ENCODE measurements at regions not wholly inside any gene's neighbourhood (a gene's known extent, or its start where the extent isn't known, plus 50 kb on each side); places are given as distances from the start of the nearest gene placed in this dataset.
A peak's percentile ranks its signal among the peaks of the same experiment; 100 is the strongest.

DNA sequence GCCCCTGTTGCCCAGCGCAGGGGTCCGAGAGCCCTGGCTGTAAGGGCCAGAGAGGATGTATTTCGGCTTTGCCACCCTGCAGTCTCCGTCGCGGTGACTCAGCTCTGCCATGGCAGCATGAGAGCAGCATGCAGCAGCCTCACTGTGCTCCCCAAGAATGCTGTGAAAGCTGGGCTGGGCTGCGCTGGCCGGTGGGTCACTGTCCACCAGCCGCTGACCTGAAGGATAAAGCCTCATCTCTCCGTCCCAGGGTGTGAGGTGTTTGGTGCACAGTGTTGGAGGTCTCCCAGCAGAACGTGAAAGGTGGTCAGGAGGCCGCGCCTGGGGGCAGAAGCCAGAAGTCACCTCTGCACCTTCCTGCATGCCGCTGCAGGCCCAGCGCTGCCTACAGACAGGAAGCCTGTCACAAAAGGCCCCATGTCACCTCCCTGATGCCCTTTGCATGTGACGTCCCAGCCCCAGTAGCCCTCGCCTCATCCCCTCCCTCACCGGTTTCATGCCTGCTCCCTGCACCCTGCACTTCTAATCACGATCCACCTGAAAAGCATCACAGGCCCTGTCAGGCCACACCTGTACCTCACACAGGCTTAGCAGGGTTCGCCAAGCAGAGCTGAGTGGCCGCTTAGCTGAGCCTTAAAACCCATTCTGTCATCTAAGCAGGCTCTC, 342.1 kb downstream of the EIPR1 start:
- H3K9me3 ChIP-seq (ENCODE audit: control insufficient read depth in 1 of 2, insufficient read depth in 1 of 2, low read depth in 1 of 2, low read length in 2 of 2) = no peaks in the 10 kb centered on the region
- no peaks in the 10 kb centered on the region for H4K20me1 ChIP-seq (ENCODE audit: insufficient read depth)
- DNase-seq (ENCODE audit: low read depth, low spot score) (no peak), ATAC-seq (no peak)
- no peaks in the 10 kb centered on the region for H3K9me2 ChIP-seq (ENCODE audit: insufficient read depth)
- H3K4me1 ChIP-seq (ENCODE audit: control insufficient read depth in 1 of 2, insufficient read depth in 2 of 2, low read length in 2 of 2) = no peaks in the 10 kb centered on the region
- intact Hi-C loops (cut with micrococcal nuclease) = no loop called here
- H3K27ac ChIP-seq (ENCODE audit: low read depth, low read length) = no peak overlapping the region
- no TSS peak for BruUV-seq (replicated peaks)
- H3K27me3 ChIP-seq (ENCODE audit: insufficient read depth, low read length) = 0 out of 2 replicates have a peak, but pooled peaks cover 6% of the 10 kb centered on the region
- no peak overlapping the region for H3K4me2 ChIP-seq (ENCODE audit: low read length)
- CTCF ChIA-PET = no interaction called here
- POLR2A ChIA-PET = no interaction called here
- RAD21 ChIA-PET (ENCODE audit: low non-redundant PET in 1 of 2, low total read pairs in 2 of 2, uncharacterized antibody in 2 of 2, unreplicated experiment in 2 of 2) = no interaction called here
- H3K9ac ChIP-seq (ENCODE audit: low read length) = no peak overlapping the region
- H3K36me3 ChIP-seq (ENCODE audit: control insufficient read depth in 1 of 2, insufficient read depth in 2 of 2, low read length in 2 of 2) = no peaks in the 10 kb centered on the region
- H2AFZ ChIP-seq (ENCODE audit: low read depth, low read length, poor library complexity, severe bottlenecking) = no peak overlapping the region
- no peak overlapping the region for H3K4me3 ChIP-seq (replicated peaks in 1 of 2; ENCODE audit: low read depth in 1 of 2, low read length in 2 of 2)
- H3K79me2 ChIP-seq (ENCODE audit: insufficient read depth, low read length) = no peaks in the 10 kb centered on the region
- TF ChIP-seq SP1 (IDR thresholded peaks at IDR 0.05; ENCODE audit: low read depth) (no peak), RAD21 (IDR thresholded peaks at IDR 0.05; ENCODE audit: low read depth) (no peak), CTCF (IDR thresholded peaks at IDR 0.05 in 2 of 3, conservative IDR thresholded peaks at IDR 0.05 in 1 of 3; ENCODE audit: borderline replicate concordance in 1 of 3, insufficient read depth in 1 of 3, low read depth in 2 of 3, low read length in 2 of 3) (no peak), POLR2A (IDR thresholded peaks at IDR 0.05; ENCODE audit: borderline replicate concordance, extremely low read depth, insufficient read depth, insufficient read length) (no peak)
- TF ChIP-seq, protein P1, sequence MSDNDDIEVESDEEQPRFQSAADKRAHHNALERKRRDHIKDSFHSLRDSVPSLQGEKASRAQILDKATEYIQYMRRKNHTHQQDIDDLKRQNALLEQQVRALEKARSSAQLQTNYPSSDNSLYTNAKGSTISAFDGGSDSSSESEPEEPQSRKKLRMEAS (IDR thresholded peaks at IDR 0.05) = no peak

DNA sequence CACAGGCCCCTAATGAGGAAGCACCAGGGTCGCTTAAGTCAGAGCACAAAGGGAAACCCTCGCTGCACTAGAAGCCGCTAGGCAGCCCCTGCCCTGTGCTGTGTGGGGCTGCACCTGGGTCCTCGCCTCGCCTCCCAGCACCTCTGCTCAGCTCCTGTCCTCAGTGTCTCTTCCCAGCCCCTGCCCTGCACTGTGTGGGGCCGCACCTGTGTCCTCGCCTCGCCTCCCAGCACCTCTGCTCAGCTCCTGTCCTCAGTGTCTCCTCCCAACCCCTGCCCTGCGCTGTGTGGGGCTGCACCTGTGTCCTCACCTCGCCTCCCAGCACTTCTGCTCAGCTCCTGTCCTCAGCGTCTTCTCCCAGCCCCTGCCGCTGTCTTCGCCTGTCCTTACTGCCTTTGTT, 342.8 kb downstream of the EIPR1 start:
- ATAC-seq = peak; percentile 38
- H3K4me1 ChIP-seq (ENCODE audit: control insufficient read depth in 1 of 2, insufficient read depth in 2 of 2, low read length in 2 of 2) = no peaks in the 10 kb centered on the region
- no peak overlapping the region for H3K4me2 ChIP-seq (ENCODE audit: low read length)
- H3K9me2 ChIP-seq (ENCODE audit: insufficient read depth) = no peaks in the 10 kb centered on the region
- no peaks in the 10 kb centered on the region for H4K20me1 ChIP-seq (ENCODE audit: insufficient read depth)
- intact Hi-C loops (cut with micrococcal nuclease) = no loop called here
- H3K9me3 ChIP-seq (ENCODE audit: control insufficient read depth in 1 of 2, insufficient read depth in 1 of 2, low read depth in 1 of 2, low read length in 2 of 2) = no peaks in the 10 kb centered on the region
- no peak overlapping the region for H3K4me3 ChIP-seq (replicated peaks in 1 of 2; ENCODE audit: low read depth in 1 of 2, low read length in 2 of 2)
- no peaks in the 10 kb centered on the region for H3K36me3 ChIP-seq (ENCODE audit: control insufficient read depth in 1 of 2, insufficient read depth in 2 of 2, low read length in 2 of 2)
- no peak for DNase-seq (ENCODE audit: low read depth, low spot score)
- ChIA-PET RAD21 (ENCODE audit: low non-redundant PET in 1 of 2, low total read pairs in 2 of 2, uncharacterized antibody in 2 of 2, unreplicated experiment in 2 of 2) (no interaction called here), POLR2A (no interaction called here), CTCF (no interaction called here)
- BruUV-seq (replicated peaks) = no TSS peak
- H3K79me2 ChIP-seq (ENCODE audit: insufficient read depth, low read length) = no peaks in the 10 kb centered on the region
- no peak overlapping the region for H3K27ac ChIP-seq (ENCODE audit: low read depth, low read length)
- H3K9ac ChIP-seq (ENCODE audit: low read length) = no peak overlapping the region
- TF ChIP-seq CBX3 (IDR thresholded peaks at IDR 0.05; ENCODE audit: low read depth) (no peak), FOSL1 (IDR thresholded peaks at IDR 0.05; ENCODE audit: low read depth) (no peak)
- H3K27me3 ChIP-seq (ENCODE audit: insufficient read depth, low read length) = 0 out of 2 replicates have a peak, but pooled peaks cover 7% of the 10 kb centered on the region
- H2AFZ ChIP-seq (ENCODE audit: low read depth, low read length, poor library complexity, severe bottlenecking) = no peak overlapping the region

Measured in HCT116 (cell line).